PC-9 (cell line): ENCODE measurements at regions not wholly inside any gene's neighbourhood (a gene's known extent, or its start where the extent isn't known, plus 50 kb on each side); places are given as distances from the start of the nearest gene placed in this dataset.
"Not testable (repeated sequence)": the region's sequence is repeated elsewhere in the genome, so short reads cannot be mapped to it uniquely, and the experiment has no call there.

ENCODE experiments used
- BruUV-seq: library from RNA; stranded (reverse); fragments of 400-500 nt; replicated peaks from 2 replicates; lab custom pipeline; 2021; lab: Mats Ljungman, UMichigan
- CTCF ChIA-PET: fragments of 300-600 bp; sonication (Branson Sonifier 250); formaldehyde crosslinking; loops from one replicate; lab custom pipeline; 2022; ENCODE audit warnings: antibody characterized with exemption; lab: Charles Lee
- POLR2A ChIA-PET: fragments of 300-600 bp; sonication (Branson Sonifier 250); formaldehyde crosslinking; loops from one replicate; lab custom pipeline; 2022; ENCODE audit warnings: antibody characterized with exemption; ENCODE audit not compliant: unreplicated experiment; lab: Charles Lee
- DNase-seq, 2 experiments: peaks; one replicate each; pipeline versions ENCODE4 v3.0.0 to v3.0.0-alpha.2; 2015 to 2022; ENCODE audit warnings: mixed read lengths in 1 of 2
- H2AFZ ChIP-seq: fragments of 200-600 bp; sonication (generic); 2 replicates; pipeline ENCODE4 v1.8.1; 2017; ENCODE audit warnings: antibody characterized with exemption
- H3F3A ChIP-seq: fragments of 200-600 bp; sonication (generic); 2 replicates; pipeline ENCODE4 v1.8.1; 2017; ENCODE audit warnings: antibody characterized with exemption, mild to moderate bottlenecking, low read depth; ENCODE audit not compliant: insufficient read depth
- H3K27ac ChIP-seq: fragments of 200-600 bp; sonication (generic); 2 replicates; pipeline ENCODE4 v1.6.1; 2016; ENCODE audit warnings: mixed run types
- H3K27me3 ChIP-seq: fragments of 200-600 bp; sonication (generic); 2 replicates; pipeline ENCODE4 v1.6.1; 2016; ENCODE audit warnings: low read depth, mixed run types; ENCODE audit not compliant: insufficient read depth
- H3K36me3 ChIP-seq: fragments of 200-600 bp; sonication (generic); 2 replicates; pipeline ENCODE4 v1.6.1; 2016; ENCODE audit warnings: low read depth, mixed run types
- H3K4me1 ChIP-seq: fragments of 200-600 bp; sonication (generic); replicated peaks from 2 replicates; pipeline ENCODE4 v1.6.1; 2016; ENCODE audit warnings: mixed run types; ENCODE audit not compliant: insufficient read depth
- H3K4me2 ChIP-seq: fragments of 200-600 bp; sonication (generic); 2 replicates; pipeline ENCODE4 v1.6.1; 2017; ENCODE audit warnings: mixed run types
- H3K4me3 ChIP-seq: fragments of 200-600 bp; sonication (generic); 2 replicates; pipeline ENCODE4 v1.6.1; 2016; ENCODE audit warnings: mixed run types
- H3K79me2 ChIP-seq: fragments of 200-600 bp; sonication (generic); 2 replicates; pipeline ENCODE4 v1.6.1; 2017; ENCODE audit warnings: low read depth, mixed run types
- H3K9me2 ChIP-seq: fragments of 200-600 bp; sonication (generic); 2 replicates; pipeline ENCODE4 v1.8.1; 2017; ENCODE audit warnings: mild to moderate bottlenecking; ENCODE audit not compliant: insufficient read depth
- H3K9me3 ChIP-seq: fragments of 200-600 bp; sonication (generic); 2 replicates; pipeline ENCODE4 v1.8.1; 2016; ENCODE audit warnings: low read depth; ENCODE audit not compliant: insufficient read depth
- H4K20me1 ChIP-seq: fragments of 200-600 bp; sonication (generic); 2 replicates; pipeline ENCODE4 v1.8.1; 2017; ENCODE audit not compliant: insufficient read depth
- CTCF ChIP-seq: fragments of 200-600 bp; sonication (generic); conservative IDR thresholded peaks from 2 replicates; pipeline ENCODE4 v1.6.1; 2017; ENCODE audit warnings: mixed run types, antibody characterized with exemption, mild to moderate bottlenecking, moderate library complexity
- EZH2 ChIP-seq: fragments of 200-600 bp; sonication (generic); IDR thresholded peaks from 2 replicates; pipeline ENCODE4 v1.8.0; 2017; ENCODE audit warnings: antibody characterized with exemption, low read depth
- intact Hi-C: fragments of 100-400 bp; cut with micrococcal nuclease; formaldehyde crosslinking; loops from one replicate; pipeline ENCODE4 v1.10.0; 2022; ENCODE audit not compliant: unreplicated experiment

- TF ChIP-seq EZH2 (no peak), CTCF (no peak)
- Histone ChIP-seq H3K79me2 (no peaks in the 10 kb centered on the region), H3K27me3 (no peaks in the 10 kb centered on the region), H3K9me2 (no peaks in the 10 kb centered on the region), H3K4me2 (no peak overlapping the region), H3K36me3 (no peaks in the 10 kb centered on the region), H3F3A (no peaks in the 10 kb centered on the region), H3K4me1 (no peaks in the 10 kb centered on the region), H2AFZ (no peak overlapping the region), H3K27ac (no peak overlapping the region), H4K20me1 (no peaks in the 10 kb centered on the region), H3K9me3 (no peaks in the 10 kb centered on the region), H3K4me3 (no peak overlapping the region)
- BruUV-seq: no TSS peak
- ChIA-PET CTCF (no interaction called here), POLR2A (no interaction called here)
- DNase-seq: no peak
- intact Hi-C loops: no loop called here
Measured at GRCh38 chr10:37727491-37728352, 129.7 kb downstream of the ZNF248 start.

GRCh38 chr10:37721100-37721499 is 136.3 kb downstream of the ZNF248 start:
- no TSS peak for BruUV-seq
- Histone ChIP-seq H3K4me1 (no peaks in the 10 kb centered on the region), H3K27ac (no peak overlapping the region), H4K20me1 (no peaks in the 10 kb centered on the region), H3K9me3 (no peaks in the 10 kb centered on the region), H3K79me2 (no peaks in the 10 kb centered on the region), H3K9me2 (no peaks in the 10 kb centered on the region), H3K27me3 (no peaks in the 10 kb centered on the region), H3K4me2 (no peak overlapping the region), H3K36me3 (no peaks in the 10 kb centered on the region), H3K4me3 (no peak overlapping the region), H2AFZ (no peak overlapping the region), H3F3A (no peaks in the 10 kb centered on the region)
- ChIA-PET CTCF (no interaction called here), POLR2A (no interaction called here)
- TF ChIP-seq EZH2: no peak
- no peak for TF ChIP-seq CTCF
- intact Hi-C loops: no loop called here
- no peak for DNase-seq

GRCh38 chr10:37718060-37718459 is 139.3 kb downstream of the ZNF248 start:
- H3K4me1 ChIP-seq, H3K4me3 ChIP-seq, H3K36me3 ChIP-seq, H3F3A ChIP-seq, H3K27me3 ChIP-seq, DNase-seq, CTCF ChIA-PET, H3K9me2 ChIP-seq, H4K20me1 ChIP-seq, intact Hi-C loops, BruUV-seq, H3K27ac ChIP-seq, H3K4me2 ChIP-seq, POLR2A ChIA-PET, H3K79me2 ChIP-seq, H3K9me3 ChIP-seq, H2AFZ ChIP-seq: not testable (repeated sequence)
